AG04450 (cell line): ENCODE measurements at regions not wholly inside any gene's neighbourhood (a gene's known extent, or its start where the extent isn't known, plus 50 kb on each side); places are given as distances from the start of the nearest gene placed in this dataset.

Experiments
- CTCF ChIA-PET: fragments of 300-600, 350-600 bp; formaldehyde crosslinking; extraction: SDS; loops from one replicate; lab custom pipeline; 2022; ENCODE audit warnings: antibody characterized with exemption, inconsistent platforms; lab: Charles Lee
- POLR2A ChIA-PET: fragments of 350-600 bp; formaldehyde crosslinking; extraction: SDS; loops from one replicate; lab custom pipeline; 2021; ENCODE audit warnings: antibody characterized with exemption, inconsistent platforms; lab: Yijun Ruan, JAX
- DNase-seq: peaks from one replicate; pipeline ENCODE4 v3.0.0-alpha.2; 2011; ENCODE audit warnings: low read depth, low spot score
- H3K27ac ChIP-seq: one replicate; pipeline ENCODE4 v1.5.1; 2012; ENCODE audit warnings: low read depth, low read length, control low read depth
- H3K27me3 ChIP-seq: one replicate; pipeline ENCODE4 v1.6.0; 2012; ENCODE audit warnings: low read length; ENCODE audit not compliant: control insufficient read depth, insufficient read depth
- H3K4me3 ChIP-seq: 2 replicates; pipeline ENCODE4 v1.5.1; 2011; ENCODE audit warnings: mild to moderate bottlenecking, low read depth, low read length, control low read depth
- H3K9me3 ChIP-seq: 2 replicates; pipeline ENCODE4 v1.5.1; 2012; ENCODE audit warnings: low read length; ENCODE audit not compliant: control insufficient read depth, insufficient read depth
- CTCF ChIP-seq: IDR thresholded peaks from 2 replicates; pipeline ENCODE4 v1.5.1; 2011; ENCODE audit warnings: low read depth, low read length, control low read depth, inconsistent platforms

DNA sequence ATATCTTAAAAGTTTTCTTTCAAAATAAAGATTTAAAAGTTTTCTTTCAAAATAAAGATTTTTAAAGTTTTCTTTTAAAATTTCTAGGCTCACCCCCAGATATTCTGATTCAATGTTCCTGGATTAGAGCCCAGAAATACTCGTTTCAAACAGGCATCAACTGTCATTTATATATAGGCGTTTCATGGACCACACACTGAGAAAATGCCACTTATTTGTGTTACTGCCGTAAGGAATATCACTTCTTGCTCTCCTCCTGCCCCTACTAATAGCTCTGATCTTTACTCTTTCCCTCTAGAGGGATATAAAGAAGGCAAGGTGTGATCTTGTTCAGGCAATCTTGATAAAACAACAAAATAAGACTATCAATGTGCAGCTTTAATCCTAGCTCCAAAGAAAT lies 1324.1 kb downstream of the CDH8 start:
- Histone ChIP-seq H3K4me3 (no peak overlapping the region), H3K27me3 (no peaks in the 10 kb centered on the region), H3K27ac (no peak overlapping the region), H3K9me3 (peaks cover 7% of the 10 kb centered on the region; the same call in 1 of the 2 replicates)
- ChIA-PET POLR2A (no interaction called here), CTCF (no interaction called here)
- no peak for TF ChIP-seq CTCF
- DNase-seq = no peak

DNA sequence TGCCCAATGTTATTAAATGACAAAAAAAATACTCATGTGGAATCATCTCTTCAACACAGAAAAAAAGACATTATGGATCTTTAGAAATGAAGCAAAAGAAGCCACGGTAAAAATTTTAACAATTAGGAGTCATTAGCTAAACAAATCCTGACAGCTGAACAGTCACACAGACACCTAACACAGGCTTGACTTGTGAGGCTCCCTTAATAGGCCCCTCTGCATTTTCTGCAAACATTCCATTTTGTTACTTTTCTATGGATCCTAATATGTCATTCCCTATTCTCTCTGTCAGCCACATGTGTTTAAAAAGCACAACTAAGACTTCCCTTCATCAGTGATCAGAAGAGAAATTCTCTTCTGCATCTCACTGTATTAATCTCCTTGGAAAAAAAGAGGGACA lies 1331.5 kb downstream of the CDH8 start:
- ChIA-PET POLR2A (no interaction called here), CTCF (no interaction called here)
- Histone ChIP-seq H3K4me3 (no peak overlapping the region), H3K27me3 (no peaks in the 10 kb centered on the region), H3K27ac (no peak overlapping the region), H3K9me3 (no peaks in the 10 kb centered on the region)
- no peak for TF ChIP-seq CTCF
- no peak for DNase-seq

DNA sequence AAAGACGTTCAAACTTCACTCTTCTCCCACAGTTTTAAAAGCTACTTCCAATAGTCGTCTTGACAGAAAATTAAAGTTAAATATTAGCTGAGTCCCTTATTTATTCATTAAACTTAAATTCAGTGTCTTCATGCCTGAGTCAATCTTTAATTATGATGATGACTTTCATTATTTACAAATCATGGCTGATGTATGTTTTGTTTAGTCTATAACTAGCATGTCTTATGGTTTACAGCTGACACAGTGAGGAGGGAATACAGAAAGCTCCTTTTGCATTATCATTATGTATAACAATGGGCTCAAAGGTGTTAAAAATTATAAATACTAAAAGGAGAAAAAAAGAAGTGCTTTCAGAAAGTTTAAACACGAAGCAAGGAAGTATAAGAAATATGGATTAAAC lies 1333.1 kb downstream of the CDH8 start:
- Histone ChIP-seq H3K27me3 (no peaks in the 10 kb centered on the region), H3K9me3 (no peaks in the 10 kb centered on the region), H3K4me3 (no peak overlapping the region), H3K27ac (no peak overlapping the region)
- ChIA-PET CTCF (no interaction called here), POLR2A (no interaction called here)
- DNase-seq = no peak
- no peak for TF ChIP-seq CTCF

GRCh38 chr16:60686824-60687223 lies 1349.4 kb downstream of the CDH8 start:
- TF ChIP-seq CTCF = no peak
- CTCF ChIA-PET = no interaction called here
- DNase-seq = no peak
- Histone ChIP-seq H3K9me3 (peaks cover 11% of the 10 kb centered on the region), H3K27me3 (no peaks in the 10 kb centered on the region), H3K27ac (no peak overlapping the region), H3K4me3 (no peak overlapping the region)
- POLR2A ChIA-PET = no interaction called here

GRCh38 chr16:60684002-60684401 lies 1352.2 kb downstream of the CDH8 start:
- no peak overlapping the region for H3K27ac ChIP-seq
- no peak for DNase-seq
- peaks cover 15% of the 10 kb centered on the region for H3K9me3 ChIP-seq
- ChIA-PET CTCF (no interaction called here), POLR2A (no interaction called here)
- no peaks in the 10 kb centered on the region for H3K27me3 ChIP-seq
- H3K4me3 ChIP-seq = no peak overlapping the region
- no peak for TF ChIP-seq CTCF
